ENCODE measurements at regions not wholly inside any gene's neighbourhood (a gene's known extent, or its start where the extent isn't known, plus 50 kb on each side); places are given as distances from the start of the nearest gene placed in this dataset.

- no peak overlapping the region for H3K4me2 ChIP-seq (ENCODE audit: low read length)
- no peaks in the 10 kb centered on the region for H3K36me3 ChIP-seq (ENCODE audit: control insufficient read depth, low read length)
- no peaks in the 10 kb centered on the region for H3K9me2 ChIP-seq (replicated peaks; ENCODE audit: control insufficient read depth, low read length)
- TF ChIP-seq EZH2phosphoT487 (IDR thresholded peaks at IDR 0.05; ENCODE audit: borderline replicate concordance, low read length) = no peak
- no peak for TF ChIP-seq CTCF (IDR thresholded peaks at IDR 0.05; ENCODE audit: low read depth, low read length, poor library complexity, severe bottlenecking)
- no peaks in the 10 kb centered on the region for H4K20me1 ChIP-seq (ENCODE audit: control insufficient read depth, insufficient read depth, low read depth, low read length)
- H3K27ac ChIP-seq (ENCODE audit: low read depth, low read length) = no peak overlapping the region
- H3K4me1 ChIP-seq (ENCODE audit: control insufficient read depth, low read length) = no peaks in the 10 kb centered on the region
- no peaks in the 10 kb centered on the region for H3K79me2 ChIP-seq (ENCODE audit: control insufficient read depth, low read length)
- no peak overlapping the region for H3K4me3 ChIP-seq (ENCODE audit: low read length)
- no peaks in the 10 kb centered on the region for H3F3A ChIP-seq (ENCODE audit: control insufficient read depth, insufficient read depth)
- no peaks in the 10 kb centered on the region for H3K9me3 ChIP-seq (ENCODE audit: control insufficient read depth, insufficient read depth, low read length)
- H3K27me3 ChIP-seq (ENCODE audit: control insufficient read depth, low read length) = no peaks in the 10 kb centered on the region
Observed at GRCh38 chr4:74522251-74522991, 77.5 kb downstream of the AREG start.

- no peak for TF ChIP-seq EZH2phosphoT487 (IDR thresholded peaks at IDR 0.05; ENCODE audit: borderline replicate concordance, low read length)
- no peak for TF ChIP-seq CTCF (IDR thresholded peaks at IDR 0.05; ENCODE audit: low read depth, low read length, poor library complexity, severe bottlenecking)
- Histone ChIP-seq H3K4me2 (ENCODE audit: low read length) (no peak overlapping the region), H4K20me1 (ENCODE audit: control insufficient read depth, insufficient read depth, low read depth, low read length) (no peaks in the 10 kb centered on the region), H3K4me1 (ENCODE audit: control insufficient read depth, low read length) (no peaks in the 10 kb centered on the region), H3K9me2 (replicated peaks; ENCODE audit: control insufficient read depth, low read length) (no peaks in the 10 kb centered on the region), H3K36me3 (ENCODE audit: control insufficient read depth, low read length) (no peaks in the 10 kb centered on the region), H3F3A (ENCODE audit: control insufficient read depth, insufficient read depth) (no peaks in the 10 kb centered on the region), H3K27me3 (ENCODE audit: control insufficient read depth, low read length) (no peaks in the 10 kb centered on the region), H3K4me3 (ENCODE audit: low read length) (no peak overlapping the region), H3K79me2 (ENCODE audit: control insufficient read depth, low read length) (no peaks in the 10 kb centered on the region), H3K27ac (ENCODE audit: low read depth, low read length) (no peak overlapping the region), H3K9me3 (ENCODE audit: control insufficient read depth, insufficient read depth, low read length) (no peaks in the 10 kb centered on the region)
Observed at GRCh38 chr4:74523096-74523495, 78.2 kb downstream of the AREG start.

- Histone ChIP-seq H3K9me2 (replicated peaks; ENCODE audit: control insufficient read depth, low read length) (no peaks in the 10 kb centered on the region), H3K79me2 (ENCODE audit: control insufficient read depth, low read length) (no peaks in the 10 kb centered on the region), H3K9me3 (ENCODE audit: control insufficient read depth, insufficient read depth, low read length) (no peaks in the 10 kb centered on the region), H3K4me1 (ENCODE audit: control insufficient read depth, low read length) (no peaks in the 10 kb centered on the region), H3K4me3 (ENCODE audit: low read length) (no peak overlapping the region), H3K27ac (ENCODE audit: low read depth, low read length) (no peak overlapping the region), H3K4me2 (ENCODE audit: low read length) (no peak overlapping the region), H3K27me3 (ENCODE audit: control insufficient read depth, low read length) (no peaks in the 10 kb centered on the region), H3F3A (ENCODE audit: control insufficient read depth, insufficient read depth) (no peaks in the 10 kb centered on the region), H4K20me1 (ENCODE audit: control insufficient read depth, insufficient read depth, low read depth, low read length) (no peaks in the 10 kb centered on the region), H3K36me3 (ENCODE audit: control insufficient read depth, low read length) (no peaks in the 10 kb centered on the region)
- TF ChIP-seq CTCF (IDR thresholded peaks at IDR 0.05; ENCODE audit: low read depth, low read length, poor library complexity, severe bottlenecking) = no peak
- no peak for TF ChIP-seq EZH2phosphoT487 (IDR thresholded peaks at IDR 0.05; ENCODE audit: borderline replicate concordance, low read length)
Observed at GRCh38 chr4:74524985-74525384, 80.0 kb downstream of the AREG start.
